SHP77 (cell line): ENCODE measurements at regions not wholly inside any gene's neighbourhood (a gene's known extent, or its start where the extent isn't known, plus 50 kb on each side); places are given as distances from the start of the nearest gene placed in this dataset.

Experiments
- DNase-seq, 2 experiments: peaks; one replicate each; lab custom pipeline; 2025; lab: John Stamatoyannopoulos, UW

DNA sequence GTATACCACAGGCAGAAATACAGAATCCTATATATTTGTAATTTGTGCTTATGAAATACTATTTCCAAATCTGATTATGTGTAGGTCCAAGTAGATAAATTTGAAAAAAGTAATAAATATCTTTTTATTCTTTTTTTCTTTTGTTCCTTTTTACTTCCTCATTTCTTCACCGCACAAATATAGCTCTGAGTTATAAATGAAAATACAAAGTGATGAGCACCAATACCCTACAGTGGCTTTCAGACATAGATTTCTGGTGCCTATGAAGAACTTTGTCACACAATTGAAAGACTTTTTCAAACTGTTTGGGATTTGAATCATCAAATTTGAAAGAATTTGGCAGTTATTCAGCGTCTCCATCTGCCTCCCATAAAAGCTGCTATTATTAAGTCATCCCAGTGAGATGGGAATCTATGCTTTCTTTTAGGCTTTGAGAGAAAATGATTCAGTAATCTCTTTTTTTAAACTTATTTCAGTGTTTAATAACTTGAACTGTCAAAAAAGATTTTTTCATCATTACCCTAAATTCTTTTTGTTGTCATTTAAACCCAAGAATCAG lies 363.6 kb upstream of the GOLIM4 start:
- DNase-seq: no peak

DNA sequence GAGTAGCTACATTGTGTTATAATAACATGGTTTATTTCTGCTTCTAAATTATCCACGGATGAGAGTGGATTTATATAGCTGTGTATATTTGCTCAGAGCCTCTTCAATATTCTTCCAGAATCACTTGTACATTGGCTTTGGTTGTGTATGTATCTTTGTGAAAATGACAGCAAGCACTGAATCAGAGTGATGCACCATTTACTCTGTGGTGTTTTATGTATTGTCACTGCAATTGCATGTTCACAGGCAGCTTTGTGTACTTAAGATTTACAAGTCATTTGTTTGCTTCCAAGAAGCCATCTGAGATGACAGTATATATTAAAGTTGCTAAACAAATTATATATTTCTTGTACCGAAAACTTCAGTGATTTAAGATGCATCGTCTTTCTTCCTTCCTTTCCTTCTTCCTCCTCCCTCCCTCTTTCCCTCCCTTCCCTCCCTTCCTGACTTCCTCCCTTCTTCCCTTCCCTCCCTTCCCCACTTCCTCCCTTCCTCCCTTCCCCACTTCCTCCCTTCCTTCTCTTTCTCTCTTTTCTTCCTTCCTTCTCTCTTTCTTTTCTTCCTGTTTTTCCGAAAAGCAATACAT lies 362.3 kb upstream of the GOLIM4 start:
- no peak for DNase-seq

DNA sequence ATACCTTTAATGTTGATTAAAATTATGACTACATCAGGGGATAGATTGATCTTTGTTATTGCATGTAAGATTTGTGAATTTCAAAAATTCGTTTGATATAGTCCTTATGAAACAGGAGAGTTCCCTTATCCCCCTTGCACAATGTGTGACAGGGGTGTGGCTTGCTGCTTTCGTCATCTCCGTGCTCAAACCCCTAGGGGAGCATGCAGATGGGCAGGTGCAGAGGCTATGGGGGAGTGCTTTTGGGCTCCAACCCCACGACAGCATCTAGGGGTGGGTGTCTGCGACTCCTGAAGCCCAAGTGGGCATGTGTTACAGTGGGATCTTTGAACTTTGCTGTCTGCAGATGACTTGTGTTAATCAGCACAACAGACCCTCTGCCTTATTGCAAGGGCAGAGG lies 360.1 kb upstream of the GOLIM4 start:
- DNase-seq: no peak

DNA sequence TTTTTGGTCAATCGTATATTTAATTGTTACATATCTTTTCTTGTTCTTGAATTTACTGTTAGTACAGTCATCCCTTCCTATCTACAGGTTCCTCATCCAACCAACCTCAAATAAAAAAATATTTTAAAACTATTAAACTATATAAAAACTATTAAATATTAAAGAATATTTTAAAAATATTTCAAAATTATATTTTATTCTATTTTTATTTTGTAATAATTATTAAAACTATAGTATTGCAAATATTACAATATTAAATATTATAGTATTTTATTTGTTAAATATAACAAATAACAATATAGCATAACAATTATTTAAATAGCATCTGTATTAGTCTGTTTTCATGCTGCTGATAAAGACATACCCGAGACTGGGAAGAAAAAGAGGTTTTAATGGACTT lies 357.9 kb upstream of the GOLIM4 start:
- DNase-seq: no peak

DNA sequence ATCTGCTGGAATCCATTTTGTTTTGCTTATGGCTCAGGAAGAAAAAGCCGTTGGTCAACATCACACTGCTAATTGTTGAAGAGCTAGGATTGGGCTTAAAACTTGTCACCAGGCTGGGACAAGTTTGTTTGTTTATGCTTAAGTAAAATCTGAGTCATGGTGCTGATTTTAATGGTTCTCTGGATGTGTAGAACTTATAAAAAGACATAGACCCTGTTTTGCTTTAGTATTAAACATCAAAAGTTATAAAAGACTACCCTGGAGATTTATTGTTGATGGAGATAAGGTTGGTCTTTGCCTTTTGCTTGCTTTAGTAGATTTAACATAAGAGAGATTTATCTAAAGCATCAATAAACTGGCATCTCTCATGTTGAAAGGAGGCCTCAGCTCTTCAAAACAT lies 348.2 kb upstream of the GOLIM4 start:
- no peak for DNase-seq

DNA sequence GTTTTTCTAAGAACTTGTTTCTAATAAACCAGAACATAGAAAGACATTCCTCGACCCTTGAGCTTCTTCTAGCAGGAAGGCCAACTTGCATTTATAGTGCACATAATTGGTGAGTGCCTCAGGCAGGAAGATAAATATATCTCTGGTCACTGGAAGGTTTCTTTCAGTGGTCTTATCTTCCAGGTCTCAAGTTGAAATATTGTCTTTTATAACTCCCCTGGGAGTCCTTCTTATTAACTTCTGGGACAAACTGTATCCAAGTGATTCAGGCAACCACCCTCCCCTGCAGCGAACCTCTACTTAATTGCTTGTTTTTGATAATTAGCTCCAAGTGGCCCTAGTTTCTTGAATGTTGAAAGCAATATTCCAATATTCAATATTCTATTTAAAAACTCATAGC lies 346.8 kb upstream of the GOLIM4 start:
- DNase-seq: no peak

DNA sequence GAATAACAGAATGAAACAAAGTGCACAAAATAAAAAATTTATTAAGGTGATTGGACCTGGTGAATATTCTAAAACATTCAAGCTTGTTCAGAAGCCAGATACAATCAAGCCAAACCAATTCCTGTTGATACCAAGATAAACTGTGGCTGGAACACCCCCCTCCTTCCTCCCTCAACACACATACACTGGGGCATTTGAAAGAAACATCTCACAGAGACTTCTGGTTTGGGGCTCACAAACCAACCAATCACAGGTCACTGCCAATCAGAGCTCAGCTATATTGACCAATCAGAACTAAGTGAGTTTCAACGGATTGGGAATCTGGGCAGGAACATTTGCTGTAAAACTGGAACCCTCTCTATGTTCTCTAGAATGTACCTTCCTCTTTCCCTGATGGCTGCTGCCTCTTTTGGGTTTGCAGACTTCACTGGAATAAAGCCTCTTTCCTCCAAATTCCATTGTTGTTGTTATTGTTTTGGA lies 340.6 kb upstream of the GOLIM4 start:
- no peak for DNase-seq

DNA sequence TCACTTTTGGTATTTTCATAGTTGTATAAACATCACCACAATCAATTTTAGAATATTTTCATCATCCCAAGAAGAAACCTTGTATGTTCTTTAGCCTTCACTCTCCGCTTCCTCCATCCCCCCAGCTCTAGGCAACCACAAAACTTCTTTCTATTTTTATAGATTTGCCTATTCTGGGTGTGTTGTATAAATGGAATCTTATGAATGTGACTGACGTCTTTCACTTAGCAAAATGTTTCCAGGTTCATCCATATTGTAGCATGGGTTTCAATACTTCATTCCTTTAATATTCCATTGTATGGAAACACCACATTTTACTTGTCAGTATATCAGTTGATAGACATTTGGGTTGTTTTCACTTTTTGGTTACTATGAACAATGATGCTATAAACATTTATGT lies 335.8 kb upstream of the GOLIM4 start:
- no peak for DNase-seq

DNA sequence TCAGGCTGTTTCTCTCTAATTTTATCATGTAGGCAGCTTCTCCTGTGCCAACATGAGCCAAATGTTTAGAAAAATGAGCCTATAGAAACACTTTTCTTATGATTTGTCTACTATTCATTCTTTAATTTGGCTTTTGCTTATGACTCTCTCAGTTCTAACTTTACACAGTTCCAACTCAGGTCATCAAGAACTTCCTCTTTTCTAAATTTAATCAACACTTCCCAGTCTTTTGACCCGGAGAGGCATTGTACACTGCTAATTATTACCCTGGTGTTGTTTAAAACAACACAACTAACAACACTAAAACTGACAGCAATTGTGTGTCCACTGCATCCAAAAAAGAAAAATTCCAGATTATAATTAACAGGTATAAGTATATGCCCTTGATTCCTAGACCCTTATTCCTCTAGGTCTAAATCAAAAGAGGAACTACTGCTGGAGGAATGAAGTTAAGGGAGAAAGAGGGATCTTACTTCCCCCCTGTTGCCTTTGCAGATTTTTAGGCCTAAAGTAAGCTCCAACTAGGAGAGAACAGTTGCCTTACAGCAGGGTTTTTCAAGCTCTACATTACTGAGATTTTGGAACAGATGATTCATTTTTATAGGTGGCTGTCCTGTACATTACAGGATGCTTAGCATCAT lies 332.2 kb upstream of the GOLIM4 start:
- DNase-seq: no peak

DNA sequence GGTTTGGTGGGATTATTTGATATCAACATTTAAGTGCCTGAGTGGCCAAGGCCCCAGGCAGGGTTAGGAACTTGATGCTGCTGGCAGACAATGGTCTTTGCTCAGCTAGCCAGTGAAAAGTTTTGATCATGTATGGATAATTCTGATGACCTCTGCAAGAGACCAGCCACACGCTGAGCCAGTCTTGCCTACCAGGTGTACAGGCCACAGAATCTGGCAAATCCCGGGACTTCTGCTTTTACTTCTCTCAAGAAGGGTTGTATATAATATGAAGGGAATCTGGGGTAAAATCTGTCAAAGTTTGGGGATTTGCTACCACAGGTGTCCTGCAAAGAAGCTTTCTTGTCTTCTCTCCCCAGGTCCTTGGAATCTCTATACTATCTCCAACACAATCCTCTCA lies 331.4 kb upstream of the GOLIM4 start:
- DNase-seq: no peak

DNA sequence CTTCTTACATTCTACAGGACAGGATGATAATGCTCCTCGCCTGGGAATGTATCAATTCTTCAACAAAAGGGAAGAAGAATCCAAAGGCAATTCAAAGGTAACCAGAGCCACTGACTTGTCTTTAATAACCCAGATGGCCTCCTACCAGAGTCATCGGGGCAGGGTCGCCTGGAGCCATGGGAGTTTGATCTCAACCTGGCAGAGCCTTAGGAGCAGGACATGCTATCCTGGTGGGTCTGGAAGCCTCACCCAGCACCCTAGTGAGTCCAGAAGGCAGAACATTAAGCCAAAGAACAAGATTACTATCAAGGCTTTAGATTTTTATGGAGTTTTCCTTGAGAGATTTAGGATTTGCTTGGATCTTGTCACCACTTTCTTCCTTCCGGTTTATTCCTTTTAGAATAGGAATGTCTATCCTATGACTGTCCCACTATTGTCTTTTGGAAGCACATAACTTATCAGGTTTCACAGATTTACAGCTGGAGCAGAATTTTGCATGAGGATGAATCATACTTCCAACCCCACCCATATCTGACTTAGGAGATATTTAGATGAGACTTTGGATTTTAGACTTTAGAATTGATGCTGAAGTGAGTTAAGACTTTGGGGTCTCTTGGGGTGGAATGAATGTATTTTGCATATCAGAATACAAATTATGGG lies 330.3 kb upstream of the GOLIM4 start:
- no peak for DNase-seq

DNA sequence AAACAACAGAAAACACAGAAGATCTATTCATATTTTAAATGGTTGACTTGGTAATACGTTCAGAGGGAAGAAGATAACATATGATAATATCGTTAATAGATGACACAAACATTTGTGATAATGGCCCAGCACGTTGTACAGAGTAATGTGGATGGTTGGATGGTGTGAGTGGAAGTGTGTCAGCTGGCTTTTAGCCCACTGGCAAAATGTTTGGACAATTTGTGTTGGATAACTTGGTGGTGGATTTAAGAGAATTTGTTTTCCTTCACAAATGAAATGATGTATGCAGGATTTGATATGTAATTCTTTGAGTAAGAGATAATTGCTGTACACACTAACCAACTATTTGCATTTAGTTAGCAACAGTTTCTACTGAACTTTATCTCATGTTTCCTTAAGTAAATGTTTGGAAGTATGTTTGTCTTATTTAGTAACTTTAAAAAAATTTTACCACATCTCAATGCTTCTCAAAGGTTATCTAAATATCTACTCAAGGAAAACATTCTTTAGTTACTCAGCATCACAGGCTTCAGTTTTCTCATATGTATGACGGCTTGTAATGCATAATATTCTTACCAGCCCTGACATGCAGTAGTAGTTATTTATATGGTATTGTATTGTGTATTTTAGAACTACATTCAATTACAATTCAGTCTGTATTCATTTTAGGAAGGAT lies 328.5 kb upstream of the GOLIM4 start:
- no peak for DNase-seq

DNA sequence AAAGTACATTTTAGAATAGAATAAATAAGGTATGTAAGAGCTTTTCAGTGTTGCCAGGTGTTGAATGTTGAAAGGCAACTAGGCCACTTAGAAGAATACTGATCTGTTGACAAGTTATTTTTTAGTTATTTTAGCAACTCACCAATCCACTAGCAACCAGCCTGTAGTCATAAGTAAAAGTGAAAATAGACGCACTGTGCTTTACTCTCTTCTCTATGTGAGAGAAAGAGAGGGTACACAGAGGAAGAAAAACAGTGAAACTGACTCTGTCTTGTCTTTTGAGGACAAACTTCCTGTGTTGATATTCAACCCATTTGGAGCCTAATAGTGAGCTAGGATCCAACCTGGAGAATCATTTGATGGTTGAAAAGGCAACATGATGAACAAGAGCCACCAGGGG lies 327.1 kb upstream of the GOLIM4 start:
- DNase-seq: no peak

DNA sequence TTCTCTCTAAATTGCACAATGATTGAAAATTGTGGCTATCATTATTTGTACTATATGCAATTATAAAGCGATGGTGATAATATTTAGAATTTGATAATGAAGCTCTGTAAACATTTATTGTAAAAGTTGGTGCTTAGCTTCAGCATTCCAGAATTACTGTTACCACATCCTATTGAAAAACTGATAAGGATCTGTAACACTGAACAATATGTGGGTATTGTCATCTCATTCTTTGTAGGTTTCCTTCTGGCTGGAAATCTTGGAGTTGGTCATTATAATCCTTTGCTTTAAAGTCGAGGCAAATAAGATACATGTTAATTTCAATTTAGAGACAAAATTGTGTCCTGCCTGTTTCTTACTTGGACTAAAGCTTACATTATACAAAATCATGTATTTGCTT lies 323.4 kb upstream of the GOLIM4 start:
- no peak for DNase-seq

DNA sequence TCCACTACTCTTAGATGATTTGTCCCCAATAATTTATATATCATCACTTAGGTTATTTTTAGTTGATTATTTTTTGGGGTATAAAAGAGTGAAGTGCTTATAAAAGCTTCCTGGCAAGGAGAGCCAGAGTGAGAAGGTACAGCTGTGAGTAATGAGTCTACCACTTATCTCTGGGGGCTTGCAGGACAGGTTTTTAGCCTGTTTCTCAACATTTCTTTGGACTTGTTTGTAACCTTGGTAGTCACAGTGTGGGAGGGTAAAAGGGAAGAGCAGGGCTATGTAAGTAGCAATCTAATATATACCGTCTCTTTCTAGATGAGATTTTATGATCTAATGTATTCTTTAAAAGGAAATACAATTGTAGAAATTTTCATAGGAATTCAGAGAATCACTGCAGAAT lies 321.3 kb upstream of the GOLIM4 start:
- DNase-seq: no peak

DNA sequence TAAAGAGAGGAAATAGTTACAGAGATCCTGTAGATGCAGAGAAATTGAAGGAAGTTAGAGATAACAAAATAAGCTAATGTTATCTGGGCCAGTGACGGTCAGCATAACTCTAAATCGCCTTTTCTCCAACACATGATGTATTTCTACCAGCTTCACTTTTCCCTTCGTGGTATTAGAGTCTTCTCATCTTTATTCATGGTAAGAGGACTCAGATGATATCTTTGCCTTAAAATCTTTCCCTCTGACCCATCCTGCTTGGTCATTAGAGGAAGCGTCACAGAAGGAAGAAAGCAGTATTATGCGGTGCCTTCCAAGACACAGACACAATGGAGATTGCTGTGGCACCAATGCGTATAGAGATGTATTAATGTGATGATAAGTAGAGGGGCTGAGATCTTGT lies 320.7 kb upstream of the GOLIM4 start:
- DNase-seq: no peak

DNA sequence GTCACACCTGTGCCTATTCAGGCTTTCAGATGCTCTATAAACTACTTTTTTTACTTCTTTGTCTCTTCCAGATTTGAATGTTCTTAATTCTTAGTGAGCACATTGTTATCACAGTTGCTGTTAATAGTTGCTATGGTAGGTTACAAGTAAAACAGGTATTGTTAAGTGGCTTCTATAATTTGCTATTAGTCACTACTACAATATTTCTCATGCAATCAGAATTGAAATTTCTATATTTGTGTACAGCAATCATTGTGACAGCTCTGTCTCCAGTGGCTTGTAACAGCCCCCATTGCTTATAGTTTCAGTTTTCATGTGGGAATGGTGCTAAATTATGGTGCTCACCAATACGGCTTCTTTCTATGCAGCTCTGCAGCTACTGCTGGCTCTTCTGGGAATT lies 318.4 kb upstream of the GOLIM4 start:
- no peak for DNase-seq

DNA sequence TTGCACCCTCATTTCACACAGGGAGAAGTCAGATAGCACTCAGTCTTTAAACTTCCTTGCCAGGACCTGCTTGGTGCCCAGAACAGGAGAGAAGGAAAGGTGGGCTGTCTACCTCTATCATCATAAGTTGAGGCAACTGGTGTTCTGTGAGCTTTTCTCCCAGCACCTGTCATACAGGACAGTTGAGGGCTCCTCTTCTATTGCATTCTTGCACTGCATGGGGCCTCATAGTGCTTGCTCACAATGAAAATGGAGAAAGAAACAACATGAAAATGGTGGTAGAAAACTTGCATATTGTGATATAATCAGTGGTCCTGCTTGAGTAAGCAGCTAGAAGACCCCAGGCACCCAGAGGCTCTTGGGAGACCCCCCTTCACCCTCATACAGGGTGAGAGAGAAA lies 311.7 kb upstream of the GOLIM4 start:
- no peak for DNase-seq

DNA sequence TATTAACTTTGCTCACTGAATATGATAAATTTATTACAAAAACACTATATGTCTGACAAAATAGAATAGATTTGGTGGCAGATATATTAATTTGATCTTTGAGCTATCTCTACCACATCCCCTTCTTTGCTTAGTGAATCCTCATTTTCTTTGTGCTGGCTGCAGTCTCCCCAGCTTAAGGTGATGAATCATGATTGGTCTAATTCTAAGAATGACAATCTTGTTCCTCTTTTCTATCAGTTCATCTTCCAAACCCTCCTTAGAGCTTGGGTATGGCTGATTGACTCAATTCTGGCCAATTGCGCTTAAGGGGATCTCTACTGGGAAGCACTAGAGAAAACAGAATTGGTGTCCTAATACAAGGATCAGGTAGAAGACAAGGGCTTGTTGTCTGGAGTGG lies 309.6 kb upstream of the GOLIM4 start:
- no peak for DNase-seq

DNA sequence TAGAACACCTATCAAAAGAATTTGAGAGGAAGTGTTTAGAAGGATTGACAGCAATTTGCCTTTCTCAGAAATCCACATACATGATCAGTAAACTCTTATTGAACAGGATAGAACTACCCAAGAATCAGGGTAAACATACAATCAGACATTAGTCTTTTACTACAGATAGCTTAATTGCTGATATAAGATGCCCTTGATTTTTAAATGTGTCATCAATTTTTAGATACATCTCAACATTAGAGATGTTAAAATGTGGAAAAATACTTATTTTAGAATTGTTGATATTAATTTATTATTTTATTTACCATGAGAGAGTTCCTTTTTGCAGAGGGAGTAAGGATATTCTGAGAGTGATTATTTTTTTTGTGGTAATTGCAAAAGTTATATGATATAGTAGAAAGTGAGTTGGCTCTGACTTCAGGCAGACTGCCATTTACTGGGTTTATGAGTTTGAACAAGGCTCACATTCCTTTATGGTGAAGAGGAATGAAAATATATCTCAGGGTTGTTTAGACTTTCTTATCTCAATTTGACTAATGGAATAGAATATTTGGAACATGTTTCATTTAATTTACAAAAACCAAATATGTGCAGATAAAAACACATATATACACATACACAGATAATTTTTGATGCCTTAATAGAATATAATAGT lies 302.8 kb upstream of the GOLIM4 start:
- DNase-seq: no peak

DNA sequence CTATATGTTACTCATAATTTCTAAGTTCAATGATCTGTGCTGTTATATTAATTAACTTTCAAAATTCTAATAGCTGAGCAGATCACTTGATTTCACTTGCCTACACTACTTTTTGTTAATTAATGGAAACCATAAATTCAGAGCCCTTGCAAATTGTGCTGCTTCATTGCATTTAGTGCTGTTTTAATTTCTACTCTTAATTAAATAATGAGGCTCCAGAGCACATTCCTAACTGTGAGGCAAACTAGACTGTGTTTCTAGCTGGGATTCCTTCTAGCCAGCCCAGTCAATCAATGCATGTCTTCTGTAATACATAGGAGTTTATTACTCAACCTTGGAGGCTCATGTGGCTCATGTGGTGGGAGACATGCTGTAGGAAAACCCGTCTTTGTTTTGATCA lies 301.1 kb upstream of the GOLIM4 start:
- DNase-seq: no peak

DNA sequence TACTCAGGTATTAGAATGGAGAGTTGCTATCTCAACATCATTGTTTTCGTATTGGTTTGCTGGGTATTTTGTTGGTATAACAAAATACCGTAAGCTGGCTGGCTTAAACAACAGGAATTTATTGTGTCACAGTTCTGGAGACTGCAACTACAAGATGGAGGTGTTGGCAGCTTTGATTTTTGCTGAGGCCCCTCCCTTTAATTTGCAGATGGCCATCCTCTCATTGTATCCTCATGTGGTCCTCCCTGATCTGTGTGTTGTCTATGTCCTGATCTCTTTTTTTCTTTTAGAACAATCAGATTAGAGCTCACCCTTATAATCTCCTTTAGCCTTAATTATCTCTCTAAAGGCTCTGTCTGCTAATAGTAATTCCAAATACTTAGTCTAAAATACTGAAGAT lies 299.8 kb upstream of the GOLIM4 start:
- DNase-seq: no peak
